PC-3 (cell line): ENCODE measurements at regions not wholly inside any gene's neighbourhood (a gene's known extent, or its start where the extent isn't known, plus 50 kb on each side); places are given as distances from the start of the nearest gene placed in this dataset.

Experiments used
- CTCF ChIP-seq: fragments of 300-600 bp; sonication (generic); conservative IDR thresholded peaks from 2 replicates; pipeline ENCODE4 v1.5.1; 2017; ENCODE audit warnings: antibody characterized with exemption, low read depth, mild to moderate bottlenecking, low read length
- EZH2 ChIP-seq: fragments of 300-600 bp; sonication (generic); IDR thresholded peaks from one replicate; pipeline ENCODE4 v1.6.1; 2017; ENCODE audit warnings: antibody characterized with exemption, mild to moderate bottlenecking, low read length; ENCODE audit not compliant: unreplicated experiment
- EZH2phosphoT487 ChIP-seq: fragments of 300-600 bp; sonication (generic); IDR thresholded peaks from 2 replicates; pipeline ENCODE4 v1.6.1; 2018; ENCODE audit warnings: mild to moderate bottlenecking, antibody characterized with exemption, low read length, borderline replicate concordance

GRCh38 chr11:70506658-70506970 is 108.3 kb downstream of the CTTN start:
- TF ChIP-seq CTCF, result no peak
- no peak for TF ChIP-seq EZH2
- TF ChIP-seq EZH2phosphoT487, result no peak
